DMS 273 treated with DMSO at 0.1 percent for 48 hours (cell line): ENCODE measurements at regions not wholly inside any gene's neighbourhood (a gene's known extent, or its start where the extent isn't known, plus 50 kb on each side); places are given as distances from the start of the nearest gene placed in this dataset.

Source experiments
- DNase-seq: peaks from one replicate; lab custom pipeline; 2025; lab: John Stamatoyannopoulos, UW

- DNase-seq: no peak
Observed at GRCh38 chr5:8473827-8474568, 605.0 kb downstream of the MTRR start.

- DNase-seq: no peak
Observed at GRCh38 chr5:8474569-8474930, 605.6 kb downstream of the MTRR start.

GRCh38 chr5:8478326-8478725 lies 609.4 kb downstream of the MTRR start:
- DNase-seq: no peak

- DNase-seq: no peak
Observed at GRCh38 chr5:8481007-8481406, 612.1 kb downstream of the MTRR start.

DNA sequence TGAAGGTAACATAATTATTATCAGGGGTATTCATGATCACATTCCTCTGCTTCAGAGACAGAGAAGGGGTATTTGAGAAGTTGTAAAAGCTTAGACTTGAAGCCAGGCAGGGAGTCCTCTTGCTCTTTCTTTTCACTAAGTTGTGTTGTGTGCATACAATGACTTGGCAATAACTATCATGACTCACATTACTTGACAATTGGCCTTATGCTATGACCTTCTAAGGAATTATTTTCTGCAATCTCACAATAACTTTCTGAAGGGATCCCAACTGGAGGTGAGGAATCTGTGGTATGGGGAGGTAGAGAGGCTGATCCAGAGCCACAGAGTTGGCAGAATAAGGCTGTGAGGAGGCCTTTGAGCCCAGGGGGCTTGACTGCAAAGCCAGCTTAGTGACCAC lies 622.3 kb downstream of the MTRR start:
- no peak for DNase-seq

DNA sequence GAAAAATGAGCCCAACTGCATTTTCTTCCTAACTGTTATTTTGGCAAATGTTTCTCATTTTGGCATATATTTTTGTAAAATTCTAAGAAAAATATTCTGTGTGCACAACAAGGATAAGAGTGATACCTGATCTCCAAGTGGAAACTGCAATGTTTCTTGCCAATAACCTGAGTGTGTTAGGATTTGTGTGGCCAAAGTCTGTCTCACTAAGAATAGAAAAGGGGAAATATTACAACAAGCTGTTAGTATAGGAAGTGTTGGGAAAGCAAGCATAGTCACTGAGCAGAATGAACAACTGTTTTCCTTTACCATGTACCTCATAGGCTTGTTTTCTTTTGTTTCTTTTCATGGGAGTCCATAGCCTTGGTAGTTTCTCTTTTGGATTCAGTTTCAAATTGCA lies 624.2 kb downstream of the MTRR start:
- DNase-seq: no peak

DNA sequence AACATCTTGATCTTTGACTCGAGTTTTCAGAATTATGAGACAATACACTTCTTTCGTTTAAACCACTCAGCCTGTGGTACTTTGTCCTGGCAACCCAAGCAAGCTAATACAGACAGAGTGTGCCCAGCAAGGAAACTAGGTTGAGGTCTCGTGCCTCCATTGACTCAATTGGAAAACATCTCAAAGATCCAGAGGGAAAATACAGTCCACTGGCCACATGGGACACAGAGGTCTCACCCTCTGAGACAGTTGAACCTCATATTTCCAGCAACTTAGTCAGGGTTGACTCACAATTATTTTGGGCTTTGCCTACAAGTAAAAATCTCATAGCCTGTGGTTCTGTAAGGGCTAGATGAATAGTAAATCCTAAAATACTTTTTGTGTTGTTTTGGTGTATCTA lies 631.5 kb downstream of the MTRR start:
- DNase-seq: no peak

- DNase-seq: no peak
Observed at GRCh38 chr5:8505196-8505595, 636.2 kb downstream of the MTRR start.

- no peak for DNase-seq
Observed at GRCh38 chr5:8508231-8508630, 639.3 kb downstream of the MTRR start.

- no peak for DNase-seq
Observed at GRCh38 chr5:8516356-8516755, 647.4 kb downstream of the MTRR start.

GRCh38 chr5:8517456-8517855 lies 648.5 kb downstream of the MTRR start:
- no peak for DNase-seq

- no peak for DNase-seq
Observed at GRCh38 chr5:8520917-8521316, 652.0 kb downstream of the MTRR start.

DNA sequence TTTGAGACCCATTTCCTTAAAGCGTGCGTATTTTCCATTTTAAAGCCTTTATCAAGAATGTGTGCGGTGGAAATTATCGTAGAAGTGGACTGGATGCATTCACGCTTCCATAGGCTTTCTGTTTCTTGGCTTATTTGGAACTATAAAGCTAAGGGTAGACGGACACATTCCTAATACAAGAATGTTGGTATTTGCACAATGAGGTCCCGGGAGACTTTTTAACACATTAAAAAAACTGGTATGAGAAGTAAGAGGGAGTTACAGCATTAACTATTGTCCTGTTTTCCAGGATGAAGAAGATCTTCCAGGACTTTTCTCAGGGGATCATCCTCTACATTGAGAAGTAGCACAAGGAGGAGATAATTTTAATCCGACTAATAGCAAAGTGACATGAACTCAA lies 653.0 kb downstream of the MTRR start:
- DNase-seq: no peak

GRCh38 chr5:8522646-8523045 lies 653.7 kb downstream of the MTRR start:
- no peak for DNase-seq

GRCh38 chr5:8523501-8523900 lies 654.6 kb downstream of the MTRR start:
- DNase-seq: no peak

DNA sequence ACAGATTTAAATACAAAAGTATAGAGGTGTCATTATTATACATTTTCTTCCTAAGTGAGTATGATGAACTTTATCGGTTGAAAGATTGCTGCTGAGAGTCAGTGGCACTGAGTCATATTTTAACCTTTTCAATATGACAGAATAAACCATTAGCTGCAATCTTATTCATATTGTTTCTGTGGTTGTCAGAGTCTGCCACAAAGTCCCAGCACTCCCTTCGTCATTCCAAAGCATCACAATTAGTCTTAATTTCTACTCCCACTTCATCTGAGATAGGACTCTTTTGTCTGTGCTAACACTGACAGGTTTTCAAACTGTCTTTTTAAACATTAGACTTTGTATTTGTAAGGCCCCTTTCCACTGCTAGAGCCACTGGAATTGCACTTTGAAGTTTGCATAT lies 656.9 kb downstream of the MTRR start:
- no peak for DNase-seq

DNA sequence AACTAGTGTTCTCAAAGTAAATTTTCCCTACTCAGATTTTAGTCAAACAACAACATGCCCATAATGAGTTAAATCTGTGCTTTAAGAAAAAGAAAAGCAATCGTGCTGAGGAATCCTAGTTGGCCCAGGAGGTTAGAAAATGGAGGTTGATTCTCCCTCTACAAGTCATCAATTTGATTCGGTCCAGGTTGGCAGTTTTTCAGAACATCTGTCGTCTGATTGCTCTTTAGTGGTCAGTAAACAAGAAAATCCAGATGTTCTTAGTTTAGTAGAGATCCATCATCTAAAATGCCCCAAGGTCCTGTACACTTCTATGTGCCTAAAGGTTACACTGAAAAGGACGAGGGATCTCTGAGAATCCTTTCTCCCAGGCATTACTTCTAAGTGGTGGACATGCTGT lies 659.2 kb downstream of the MTRR start:
- no peak for DNase-seq

- no peak for DNase-seq
Observed at GRCh38 chr5:8538821-8539220, 669.9 kb downstream of the MTRR start.

- no peak for DNase-seq
Observed at GRCh38 chr5:8540317-8540716, 671.4 kb downstream of the MTRR start.

- no peak for DNase-seq
Observed at GRCh38 chr5:8550921-8551320, 682.0 kb downstream of the MTRR start.

- no peak for DNase-seq
Observed at GRCh38 chr5:8553364-8553763, 684.4 kb downstream of the MTRR start.

- no peak for DNase-seq
Observed at GRCh38 chr5:8557728-8558127, 688.8 kb downstream of the MTRR start.

GRCh38 chr5:8560776-8561175 lies 691.8 kb downstream of the MTRR start:
- DNase-seq: no peak

DNA sequence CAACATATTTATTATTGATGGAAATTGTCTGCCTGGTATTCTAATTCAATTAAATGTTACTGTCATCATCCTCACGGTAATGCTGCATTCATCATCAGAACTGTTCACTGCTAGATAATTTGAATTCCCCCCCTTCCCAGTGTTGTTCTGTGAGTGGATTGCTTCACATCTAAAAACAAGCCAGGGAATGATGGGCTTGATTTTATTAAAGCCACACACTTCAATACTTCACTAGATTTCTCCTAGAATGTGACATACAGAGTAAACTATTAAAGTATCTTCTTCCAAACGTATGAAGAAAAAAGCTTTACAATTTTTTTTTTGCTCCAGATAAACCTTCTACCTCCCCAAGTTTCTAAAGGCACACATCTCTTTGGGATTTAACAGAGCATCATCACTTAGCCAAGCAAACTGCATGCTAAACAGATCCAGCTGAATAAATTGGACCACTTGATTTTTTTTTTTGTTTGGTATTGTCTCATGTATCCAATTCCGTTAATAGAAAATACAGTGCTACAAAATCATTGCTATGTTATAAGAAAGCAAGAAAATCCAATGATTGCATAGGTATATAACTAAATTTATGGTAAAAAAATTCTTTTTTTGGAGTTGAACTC lies 692.4 kb downstream of the MTRR start:
- DNase-seq: no peak
